PC-3 (cell line): ENCODE measurements at regions not wholly inside any gene's neighbourhood (a gene's known extent, or its start where the extent isn't known, plus 50 kb on each side); places are given as distances from the start of the nearest gene placed in this dataset.

Experiments
- EZH2 ChIP-seq: fragments of 300-600 bp; sonication (generic); IDR thresholded peaks from one replicate; pipeline ENCODE4 v1.6.1; 2017; ENCODE audit warnings: antibody characterized with exemption, mild to moderate bottlenecking, low read length; ENCODE audit not compliant: unreplicated experiment
- EZH2phosphoT487 ChIP-seq: fragments of 300-600 bp; sonication (generic); IDR thresholded peaks from 2 replicates; pipeline ENCODE4 v1.6.1; 2018; ENCODE audit warnings: mild to moderate bottlenecking, antibody characterized with exemption, low read length, borderline replicate concordance
- TF ChIP-seq, protein P1 (sequence below): fragments of 300-600 bp; sonication (generic); conservative IDR thresholded peaks from 2 replicates; pipeline ENCODE4 v1.5.1; 2017; ENCODE audit warnings: antibody characterized with exemption, low read depth, mild to moderate bottlenecking, low read length

DNA sequence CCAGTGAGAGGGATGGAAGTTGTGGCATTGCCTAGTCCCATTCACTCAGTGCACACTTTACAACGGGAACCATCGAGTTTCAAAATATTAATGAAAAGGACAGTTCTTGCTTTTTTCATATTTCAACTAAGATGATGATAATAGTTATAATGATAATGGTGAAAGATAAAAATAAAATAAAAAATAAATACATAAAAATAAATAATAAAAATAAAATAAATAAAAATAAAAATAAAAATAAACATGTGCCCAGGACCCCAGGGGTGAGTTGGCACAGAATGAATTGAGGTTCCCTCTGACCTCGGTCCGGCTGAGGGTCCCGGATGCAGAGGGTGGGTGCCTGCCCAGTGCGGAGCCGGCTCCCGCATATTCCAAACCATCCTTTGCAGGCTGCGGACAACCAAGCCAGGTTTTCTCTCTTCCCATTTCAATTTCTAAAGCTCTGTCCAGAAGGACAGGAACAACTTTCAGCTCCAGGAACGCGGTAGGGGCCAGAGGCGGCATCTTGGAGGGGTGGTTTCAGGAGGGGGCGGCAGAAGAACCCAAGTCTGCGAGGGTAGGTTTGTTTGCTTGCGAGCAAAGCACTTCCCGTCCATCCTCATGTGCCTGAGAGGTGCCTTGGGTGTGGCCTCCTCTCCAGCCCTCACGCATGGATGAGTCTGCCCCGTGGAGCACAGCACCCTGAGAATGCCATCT is 236.8 kb downstream of the DLL1 start:
- TF ChIP-seq, protein P1, sequence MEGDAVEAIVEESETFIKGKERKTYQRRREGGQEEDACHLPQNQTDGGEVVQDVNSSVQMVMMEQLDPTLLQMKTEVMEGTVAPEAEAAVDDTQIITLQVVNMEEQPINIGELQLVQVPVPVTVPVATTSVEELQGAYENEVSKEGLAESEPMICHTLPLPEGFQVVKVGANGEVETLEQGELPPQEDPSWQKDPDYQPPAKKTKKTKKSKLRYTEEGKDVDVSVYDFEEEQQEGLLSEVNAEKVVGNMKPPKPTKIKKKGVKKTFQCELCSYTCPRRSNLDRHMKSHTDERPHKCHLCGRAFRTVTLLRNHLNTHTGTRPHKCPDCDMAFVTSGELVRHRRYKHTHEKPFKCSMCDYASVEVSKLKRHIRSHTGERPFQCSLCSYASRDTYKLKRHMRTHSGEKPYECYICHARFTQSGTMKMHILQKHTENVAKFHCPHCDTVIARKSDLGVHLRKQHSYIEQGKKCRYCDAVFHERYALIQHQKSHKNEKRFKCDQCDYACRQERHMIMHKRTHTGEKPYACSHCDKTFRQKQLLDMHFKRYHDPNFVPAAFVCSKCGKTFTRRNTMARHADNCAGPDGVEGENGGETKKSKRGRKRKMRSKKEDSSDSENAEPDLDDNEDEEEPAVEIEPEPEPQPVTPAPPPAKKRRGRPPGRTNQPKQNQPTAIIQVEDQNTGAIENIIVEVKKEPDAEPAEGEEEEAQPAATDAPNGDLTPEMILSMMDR, result no peak
- TF ChIP-seq EZH2 (no peak), EZH2phosphoT487 (no peak)
